HG02852 (cell line): ENCODE measurements at regions not wholly inside any gene's neighbourhood (a gene's known extent, or its start where the extent isn't known, plus 50 kb on each side); places are given as distances from the start of the nearest gene placed in this dataset.

Experiments
- ATAC-seq: cut with Tn5 transposase; IDR thresholded peaks from one replicate; pipeline ENCODE4 v1.9.1; 2021; ENCODE audit warnings: mild to moderate bottlenecking, moderate library complexity; ENCODE audit not compliant: unreplicated experiment

DNA sequence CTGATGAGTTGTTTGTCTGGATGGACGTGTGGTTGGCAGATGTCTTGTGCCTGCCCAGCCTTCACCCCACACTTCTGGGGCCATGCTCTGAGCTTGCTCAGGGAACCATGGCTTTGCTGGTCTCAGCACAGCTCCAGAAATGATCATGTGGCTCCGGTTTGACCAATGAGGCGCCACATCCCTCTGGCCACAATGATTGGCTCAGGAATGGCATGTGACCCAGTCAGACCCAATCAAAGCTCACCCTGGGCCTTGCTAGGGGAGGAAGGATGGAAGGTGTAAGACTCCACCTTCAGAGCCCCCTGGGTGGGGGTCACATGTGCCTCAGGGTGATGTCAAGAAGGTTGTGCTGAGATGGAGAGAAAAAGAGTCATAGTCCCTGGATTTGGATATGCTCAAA lies 281.6 kb upstream of the SULF2 start:
- ATAC-seq, result no peak

DNA sequence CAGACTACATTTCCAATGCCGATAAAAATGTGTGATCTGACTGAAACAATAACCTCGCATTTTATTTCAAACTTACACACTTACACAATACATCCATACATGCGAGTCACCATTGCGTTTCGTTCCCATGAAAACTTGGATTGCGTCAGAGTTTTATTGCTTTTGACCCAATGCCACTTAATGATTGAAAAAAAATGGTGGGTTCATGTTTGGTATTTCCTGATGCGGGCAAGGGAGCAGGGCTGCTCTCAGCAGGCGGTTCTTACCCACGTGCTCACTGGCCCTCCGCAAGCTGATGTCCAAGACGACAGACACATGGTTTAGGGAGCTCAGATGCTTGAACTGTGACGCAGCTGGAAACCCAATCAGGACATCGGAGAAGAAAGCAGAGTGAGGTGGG lies 281.0 kb upstream of the SULF2 start:
- ATAC-seq, result no peak

DNA sequence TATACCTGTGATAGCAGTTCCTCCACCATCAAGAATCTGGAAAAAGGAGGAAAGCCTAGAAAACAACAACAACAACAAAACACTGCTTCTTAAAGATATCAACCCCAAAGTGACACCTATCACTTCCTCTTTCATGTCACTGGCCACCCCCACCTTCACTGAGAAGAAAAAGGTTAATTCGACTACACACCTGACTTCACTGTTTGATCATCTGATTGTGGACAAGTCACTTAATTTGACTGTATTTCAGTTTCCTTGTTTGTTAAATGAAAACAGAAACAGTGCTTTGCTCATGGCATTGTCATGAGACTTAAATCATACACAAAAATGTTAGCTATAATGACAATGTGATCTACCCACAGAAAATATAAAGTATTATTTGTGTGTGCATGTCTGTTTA lies 280.6 kb upstream of the SULF2 start:
- ATAC-seq, result no peak

DNA sequence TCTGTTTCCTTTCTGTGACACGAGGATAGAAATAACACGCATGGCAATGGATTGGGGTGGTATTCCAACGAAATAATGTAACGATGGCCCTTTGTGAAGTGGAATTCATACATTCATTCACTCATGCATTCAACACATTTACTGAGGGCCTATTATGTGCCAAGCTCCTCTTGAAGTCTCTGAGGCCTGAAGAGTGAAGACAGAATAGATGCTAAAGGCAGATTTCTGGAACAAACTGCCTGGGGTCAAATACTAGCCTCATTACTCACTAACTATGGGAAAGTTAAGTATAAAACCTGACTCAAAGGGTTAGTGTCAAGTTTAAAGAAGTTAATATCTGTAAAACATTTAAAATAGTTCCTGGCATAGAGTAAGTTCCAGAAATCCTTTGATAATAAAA lies 279.6 kb upstream of the SULF2 start:
- no peak for ATAC-seq

DNA sequence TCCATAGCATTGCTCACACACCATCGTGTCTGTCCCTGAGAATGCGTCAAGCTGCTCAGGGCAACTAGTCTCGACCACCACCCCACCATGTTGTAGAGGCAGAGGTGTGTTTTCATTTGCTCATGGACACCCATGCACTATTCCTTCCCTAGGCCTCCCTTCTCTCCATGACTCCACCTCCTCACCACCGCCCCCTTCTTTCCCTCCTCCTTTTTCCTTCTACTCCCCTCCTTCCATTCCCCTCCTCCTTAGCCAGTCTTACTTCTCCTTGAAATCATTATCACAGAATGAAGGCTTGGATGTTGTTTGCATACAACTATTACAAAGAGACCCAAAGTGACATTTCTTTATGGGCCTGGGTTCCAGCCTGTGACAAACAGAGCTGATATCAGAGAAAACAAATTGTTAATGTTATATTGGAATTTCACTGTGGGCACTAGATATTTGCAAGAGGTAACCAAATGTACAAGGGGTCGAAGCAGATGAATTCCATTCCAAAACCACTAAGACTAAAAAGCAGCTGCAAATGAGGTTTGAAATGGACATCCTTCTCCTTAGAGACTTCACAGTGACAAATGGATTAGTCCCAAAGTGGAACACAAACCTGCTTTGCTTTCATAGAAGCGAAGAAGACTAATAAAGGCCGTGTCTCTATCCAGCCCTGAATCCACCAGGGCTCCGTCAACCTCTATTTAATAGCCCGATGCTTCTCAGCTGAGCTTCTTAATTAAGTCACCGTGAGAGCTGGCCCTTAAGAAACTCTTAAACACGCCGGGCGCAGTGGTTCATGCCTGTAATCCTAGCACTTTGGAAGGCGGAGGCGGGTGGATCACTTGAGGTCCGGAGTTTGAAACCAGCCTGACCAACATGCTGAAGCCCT lies 275.8 kb upstream of the SULF2 start:
- ATAC-seq, result no peak

DNA sequence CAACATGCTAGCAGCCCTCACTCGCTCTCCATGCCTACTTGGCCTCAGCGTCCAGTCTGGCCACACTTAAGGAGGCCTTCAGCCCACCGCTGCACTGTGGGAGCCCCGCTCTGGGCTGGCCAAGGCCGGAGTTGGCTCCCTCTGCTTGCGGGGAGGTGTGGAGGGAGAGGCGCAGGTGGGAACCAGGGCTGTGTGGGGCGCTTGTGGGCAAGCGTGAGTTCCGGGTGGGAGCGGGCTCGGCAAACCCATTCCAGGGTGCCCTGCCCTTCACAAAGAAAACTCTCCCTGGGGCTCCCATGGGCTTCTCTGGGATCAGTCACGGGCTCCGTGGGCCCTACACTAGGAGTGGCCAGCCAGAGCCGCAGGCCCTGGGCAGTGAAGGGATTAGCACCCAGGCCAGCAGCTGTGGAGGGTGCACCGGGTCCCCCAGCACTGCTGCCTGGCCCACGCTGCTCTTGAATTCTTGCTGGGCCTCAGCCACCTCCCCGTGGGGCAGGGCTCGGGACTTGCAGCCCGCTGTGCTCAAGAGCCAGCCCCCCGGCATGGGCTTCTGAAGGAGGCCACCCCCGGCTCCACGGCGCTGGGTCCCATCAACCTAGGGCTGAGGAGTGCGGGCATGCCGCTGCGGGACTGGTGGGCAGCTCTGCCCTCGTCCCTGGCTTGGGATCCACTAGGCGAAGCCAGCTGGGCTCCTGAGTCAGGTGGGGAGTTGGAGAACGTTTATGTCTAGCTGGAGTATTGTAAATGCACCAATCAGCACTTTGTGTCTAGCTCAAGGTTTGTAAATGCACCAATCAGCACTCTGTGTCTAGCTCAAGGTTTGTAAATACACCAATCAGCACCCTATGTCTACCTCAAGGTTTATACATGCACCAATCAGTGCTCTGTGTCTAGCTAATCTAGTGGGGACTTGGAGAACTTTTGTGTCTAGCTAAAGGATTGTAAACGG lies 273.6 kb upstream of the SULF2 start:
- no peak for ATAC-seq

DNA sequence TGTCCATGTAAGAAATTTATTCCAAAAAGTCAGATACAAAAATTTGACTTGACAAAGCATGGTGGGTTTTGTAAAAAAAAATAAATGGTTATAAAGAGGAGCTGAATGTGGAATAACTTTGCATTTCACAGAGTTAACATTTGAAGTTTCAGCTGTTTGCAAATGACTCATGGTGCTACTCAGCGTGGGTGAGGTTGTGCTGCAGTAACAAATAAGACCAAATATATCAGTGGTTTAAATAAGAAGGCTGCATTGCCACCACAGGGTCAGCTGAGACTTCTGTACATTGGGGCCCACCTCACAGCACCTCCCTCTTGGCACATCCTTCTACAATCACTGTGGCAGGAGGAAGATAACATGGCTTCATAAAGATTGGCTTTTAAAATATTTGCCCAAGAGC lies 272.5 kb upstream of the SULF2 start:
- no peak for ATAC-seq

DNA sequence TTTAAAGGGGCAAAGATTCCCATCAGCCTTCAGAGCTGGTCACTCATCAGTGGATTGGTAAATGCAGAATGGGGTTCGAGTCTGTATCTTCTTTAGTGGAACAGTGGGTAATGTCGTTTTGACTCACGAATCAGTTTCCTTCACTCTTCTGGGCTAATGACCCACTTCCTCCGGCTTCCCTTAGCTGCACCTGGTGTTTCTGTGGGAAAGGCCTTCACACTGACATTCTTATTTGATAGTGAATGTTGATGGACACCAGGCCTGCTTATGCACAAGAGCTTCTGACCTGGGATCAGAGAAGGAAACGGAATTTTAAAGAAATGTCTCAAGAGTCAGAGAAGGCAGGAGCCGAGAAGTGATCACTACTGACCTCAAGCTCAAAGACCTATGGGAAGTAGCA lies 272.0 kb upstream of the SULF2 start:
- ATAC-seq, result no peak

DNA sequence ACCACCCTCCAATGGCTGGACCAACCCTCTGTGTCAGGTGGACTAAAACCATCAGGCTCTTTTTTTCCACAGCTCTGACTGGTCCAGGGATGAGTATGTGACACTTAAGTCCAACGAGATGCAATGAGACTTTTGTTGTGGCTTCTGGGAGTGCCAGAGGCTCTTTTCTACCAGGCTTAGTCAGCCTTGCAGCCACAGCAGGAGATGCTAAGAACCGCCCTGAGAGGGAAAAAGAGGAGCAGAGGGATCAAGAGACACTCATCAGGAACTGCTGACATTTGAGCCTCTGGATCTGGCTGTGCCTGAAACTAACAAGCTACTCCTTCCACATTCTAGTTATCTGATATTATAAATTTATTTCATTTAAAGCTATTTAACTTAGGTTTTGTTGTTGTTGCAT lies 270.9 kb upstream of the SULF2 start:
- no peak for ATAC-seq

DNA sequence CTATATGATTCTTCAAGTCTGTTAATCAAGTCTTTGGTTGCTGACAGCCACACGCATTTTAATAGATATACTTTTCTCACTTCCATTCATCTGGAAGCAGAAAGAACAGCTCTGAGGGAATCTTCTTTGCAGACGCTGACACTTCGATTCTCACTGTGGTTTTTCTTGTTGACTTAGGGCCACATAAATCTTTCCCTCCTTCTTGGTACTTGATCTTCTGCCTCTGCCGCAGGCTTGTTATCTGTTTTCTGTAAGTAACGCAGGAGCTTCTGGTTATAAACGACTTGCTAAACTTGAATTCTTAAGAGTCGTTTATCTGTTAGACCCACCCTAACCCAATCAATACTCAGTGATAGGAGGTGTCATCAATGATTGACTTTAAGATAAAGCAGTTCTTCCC lies 268.8 kb upstream of the SULF2 start:
- ATAC-seq, result no peak

DNA sequence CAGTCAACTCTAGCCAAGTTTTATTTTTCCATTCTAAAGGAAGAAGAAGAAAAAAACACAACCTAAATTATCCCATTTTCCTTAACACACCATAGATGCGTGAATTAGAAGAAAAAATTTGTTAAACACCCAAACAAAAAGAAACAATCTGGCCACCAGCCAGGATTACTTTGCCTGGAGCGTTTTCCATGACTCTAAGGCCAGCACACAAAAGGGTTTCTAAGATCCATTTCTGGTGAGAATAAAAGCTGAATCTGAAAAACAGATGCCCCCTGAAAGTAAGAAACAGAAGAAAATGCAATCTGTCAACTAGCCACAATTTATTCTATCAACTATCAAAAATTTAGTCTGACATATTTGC lies 267.2 kb upstream of the SULF2 start:
- no peak for ATAC-seq

DNA sequence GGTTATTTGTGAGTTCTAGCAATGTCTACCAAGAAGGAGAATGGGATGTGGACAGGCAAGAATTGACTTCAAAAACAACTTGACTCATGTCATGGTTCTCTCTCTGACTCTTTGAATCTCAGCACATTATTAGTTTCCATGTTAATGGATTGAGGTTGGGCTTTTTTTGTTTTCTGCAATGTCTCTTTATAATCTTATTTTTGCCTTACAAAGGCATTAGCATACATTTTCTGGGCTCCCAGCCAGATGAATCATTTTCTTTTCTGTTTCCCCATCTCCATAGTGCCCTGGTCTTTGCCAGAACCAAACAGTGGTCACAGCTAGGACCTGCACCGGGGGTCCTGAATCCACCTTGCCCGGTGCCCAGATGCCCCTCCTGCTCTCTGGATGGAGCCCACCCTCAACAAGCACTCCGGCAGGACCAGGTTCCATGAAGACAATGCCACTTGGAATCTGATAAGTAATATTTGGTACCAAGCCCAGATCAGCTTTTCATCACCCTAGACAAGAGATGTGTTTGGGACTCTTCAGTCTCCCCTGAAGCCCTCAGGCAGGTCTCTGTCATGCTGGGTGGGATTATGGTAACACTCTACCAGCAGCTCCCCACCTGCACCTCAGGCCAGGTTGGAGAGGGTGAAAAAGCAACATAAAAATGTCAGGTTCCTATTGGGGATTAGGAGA lies 266.7 kb upstream of the SULF2 start:
- no peak for ATAC-seq

DNA sequence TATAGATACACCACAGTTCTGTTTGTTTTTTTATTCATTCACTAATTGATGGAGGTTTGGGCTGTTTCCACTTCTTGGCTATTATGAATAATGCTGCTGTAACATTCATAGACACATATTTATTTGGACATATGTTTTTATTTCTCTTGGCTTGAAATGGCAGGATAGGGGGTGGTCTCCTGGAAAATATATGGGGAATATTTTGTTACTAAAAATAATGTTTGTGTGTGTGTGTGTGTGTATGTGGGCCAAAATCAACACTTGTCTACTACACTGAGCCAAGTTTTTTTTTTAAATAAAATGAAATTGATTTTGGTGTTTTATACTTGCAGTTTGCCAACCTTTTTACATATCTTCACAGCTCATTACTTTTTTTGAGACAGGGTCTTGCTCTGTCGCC lies 264.4 kb upstream of the SULF2 start:
- ATAC-seq, result no peak

DNA sequence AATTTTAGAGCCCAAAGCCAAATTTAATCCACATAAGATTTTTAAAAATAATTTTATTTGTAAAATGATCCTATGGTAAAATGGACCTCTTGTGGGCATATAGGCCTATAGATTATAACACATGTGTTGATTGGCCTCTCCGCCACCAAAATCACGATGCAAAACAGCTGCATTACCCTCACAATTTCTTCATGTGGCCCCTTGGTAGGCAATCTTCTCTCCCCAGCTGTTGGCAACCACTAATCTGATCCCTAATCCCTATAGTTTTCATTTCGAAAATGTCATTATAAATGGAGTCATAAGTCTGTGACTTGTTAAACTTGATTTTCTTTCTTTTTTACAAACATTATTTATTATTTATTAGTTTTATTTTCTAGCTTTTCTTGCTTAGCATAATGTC lies 263.9 kb upstream of the SULF2 start:
- ATAC-seq, result no peak

DNA sequence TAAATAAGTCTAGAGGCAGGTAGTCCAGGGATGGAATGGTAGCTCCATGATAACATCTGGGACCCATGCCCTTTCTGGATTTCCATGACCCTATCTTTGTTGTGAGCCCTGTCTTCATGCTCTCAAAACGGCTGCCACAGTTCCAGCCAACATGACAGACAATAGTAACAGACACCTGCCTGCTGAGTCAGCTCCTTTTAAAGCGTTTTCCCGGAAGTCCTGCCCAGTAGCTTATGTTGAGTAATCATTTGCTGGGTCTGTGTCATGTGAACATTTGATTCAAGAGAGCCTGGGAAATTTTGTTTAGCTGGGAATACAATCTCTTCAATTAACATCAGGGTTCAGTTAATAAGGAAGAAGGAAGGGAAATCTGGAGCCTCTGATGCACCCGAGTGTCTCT lies 262.2 kb upstream of the SULF2 start:
- no peak for ATAC-seq

DNA sequence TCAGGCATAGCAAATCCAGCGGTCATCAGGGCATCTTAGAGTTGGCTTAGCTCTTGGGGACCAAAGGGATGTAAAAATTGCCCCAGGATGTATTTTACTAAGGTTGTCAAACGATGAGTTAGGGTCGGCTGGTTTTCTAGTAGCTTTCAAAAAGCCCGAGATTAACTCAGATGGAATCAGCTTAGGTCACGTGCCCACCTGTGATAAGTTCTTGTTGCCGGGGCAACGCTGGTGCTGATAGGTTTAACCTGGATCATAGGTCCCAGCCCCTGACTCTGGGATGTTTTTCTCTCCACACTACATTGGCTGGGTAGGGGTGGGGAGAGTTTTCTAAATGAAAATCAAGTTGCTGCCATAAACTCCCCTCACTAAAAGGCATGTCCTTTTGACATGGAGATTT lies 257.3 kb upstream of the SULF2 start:
- ATAC-seq, result no peak

DNA sequence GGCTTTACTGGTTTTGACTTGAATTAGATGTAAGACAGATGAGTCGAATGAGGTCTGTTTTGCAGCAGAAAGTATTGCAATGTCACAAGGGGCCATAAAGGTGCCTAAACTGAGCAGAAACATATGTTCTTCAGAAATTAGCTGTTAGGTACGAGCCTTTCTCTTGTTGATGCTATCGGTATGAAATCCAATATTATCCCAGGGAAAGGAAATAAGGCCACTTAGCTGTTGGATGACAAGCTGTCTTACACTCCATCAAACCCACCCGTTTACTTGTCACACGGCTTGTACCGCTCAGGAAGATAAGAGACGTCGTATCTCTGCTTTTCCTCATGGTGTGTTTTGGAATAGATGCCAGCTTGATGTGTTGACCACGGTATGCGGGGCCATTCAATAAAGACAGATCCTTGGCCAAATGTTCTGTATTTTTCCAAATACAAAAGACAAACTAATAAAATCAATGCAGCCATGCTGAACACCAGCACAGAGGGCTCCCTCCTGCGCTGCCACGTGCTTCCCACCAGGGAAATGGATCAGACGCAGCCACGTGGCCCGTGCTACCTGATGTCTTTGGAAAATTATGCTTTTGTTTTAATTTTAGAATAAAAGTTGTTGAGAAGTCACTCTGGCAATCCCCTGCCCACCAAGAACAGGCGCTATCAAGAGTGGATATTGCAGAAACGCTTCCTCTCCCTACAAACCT lies 255.9 kb upstream of the SULF2 start:
- no peak for ATAC-seq

DNA sequence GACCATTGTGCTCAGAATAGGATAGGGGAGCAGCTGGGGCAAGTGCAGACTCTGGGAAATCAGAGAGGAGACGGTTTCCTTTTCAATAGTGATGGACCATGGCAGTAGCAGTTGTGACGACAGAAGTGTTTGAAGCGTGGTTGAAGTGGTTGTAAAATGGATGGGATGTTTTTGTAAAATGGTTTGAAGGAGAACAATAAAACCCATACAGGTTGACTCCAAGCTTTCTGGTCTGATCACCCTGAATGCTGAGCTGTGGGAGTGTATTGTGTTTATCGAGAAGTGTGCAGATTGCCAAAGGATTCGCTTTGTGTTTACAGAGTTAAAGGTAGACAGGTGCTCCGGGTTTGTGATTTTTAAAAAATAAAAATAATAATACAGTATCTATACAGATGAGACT lies 255.2 kb upstream of the SULF2 start:
- no peak for ATAC-seq

DNA sequence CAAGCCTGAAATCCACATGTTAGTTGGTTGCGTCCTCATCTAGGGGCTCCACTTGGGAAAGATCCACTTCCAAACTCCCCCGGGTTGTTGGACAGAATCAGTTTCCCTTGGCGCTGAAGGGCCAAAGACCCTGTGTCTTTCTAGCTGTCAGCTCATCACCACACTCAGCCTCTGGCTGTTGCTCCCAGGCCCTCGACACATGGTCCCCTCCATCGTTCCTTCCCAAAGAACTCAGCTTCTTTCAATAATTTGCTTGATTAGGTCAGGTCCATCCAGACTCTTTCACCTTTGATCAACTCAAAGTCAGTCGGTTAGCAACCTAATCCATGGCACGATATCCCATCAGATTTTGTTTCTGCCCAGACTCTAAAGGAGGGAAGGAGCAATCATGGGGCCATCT lies 254.8 kb upstream of the SULF2 start:
- ATAC-seq, result no peak

DNA sequence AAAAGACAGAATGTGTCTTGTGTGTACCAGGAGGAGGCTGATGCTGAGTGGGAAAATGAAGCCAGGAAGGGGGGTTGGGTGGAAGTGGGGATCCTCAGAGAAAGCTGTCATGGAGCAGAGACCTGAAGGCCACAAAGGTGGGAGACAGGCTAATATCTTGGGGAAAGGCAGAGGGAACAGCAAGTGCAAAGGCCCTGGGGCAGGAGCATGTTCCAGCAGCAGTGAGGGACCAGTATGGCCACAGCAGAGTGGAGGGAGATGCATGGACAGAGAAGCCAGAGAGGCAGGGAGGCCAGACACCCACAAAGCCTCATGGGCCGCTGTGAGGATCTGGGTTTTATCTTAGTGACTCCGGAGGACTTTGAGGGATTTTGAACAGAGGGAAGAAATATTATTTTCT lies 254.2 kb upstream of the SULF2 start:
- ATAC-seq, result no peak

DNA sequence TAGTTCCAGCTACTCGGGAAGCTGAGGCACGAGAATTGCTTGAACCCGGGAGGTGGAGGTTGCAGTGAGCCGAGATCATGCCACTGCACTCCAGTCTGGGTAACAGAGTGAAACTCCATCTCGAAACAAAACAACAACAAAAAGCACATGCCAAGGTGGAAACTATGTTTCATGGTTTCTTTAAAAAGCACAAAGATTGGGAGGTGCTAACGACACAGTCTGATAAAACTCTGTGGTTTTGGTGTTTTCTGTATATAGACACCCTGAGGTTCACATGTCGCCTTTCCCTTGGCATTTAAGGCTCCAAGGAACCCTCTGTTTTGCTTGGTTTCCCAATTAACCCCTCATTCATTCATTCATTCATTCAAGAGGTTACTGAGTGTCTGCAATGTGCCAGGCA lies 253.4 kb upstream of the SULF2 start:
- no peak for ATAC-seq
